ENCODE measurements at regions not wholly inside any gene's neighbourhood (a gene's known extent, or its start where the extent isn't known, plus 50 kb on each side); places are given as distances from the start of the nearest gene placed in this dataset.

DNA sequence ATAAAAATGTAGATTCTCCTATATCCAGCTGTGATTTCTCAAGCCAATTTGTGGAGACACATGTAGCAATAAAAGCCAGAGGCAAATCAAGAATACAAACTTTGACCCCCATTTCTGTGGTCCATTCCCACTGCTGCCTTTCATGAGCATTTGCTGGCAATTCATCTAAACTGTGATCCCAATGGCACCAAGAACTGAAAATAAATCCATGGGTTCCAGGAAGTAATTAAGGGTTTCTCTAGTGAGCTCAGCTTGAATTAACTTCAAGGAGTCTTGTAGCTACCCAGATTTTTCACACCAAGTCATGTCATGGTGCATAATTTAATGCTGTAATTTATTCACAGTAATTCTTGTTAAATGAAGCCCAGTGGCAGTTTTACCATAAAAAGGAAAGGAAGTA is 145.0 kb upstream of the SMC2 start:
- no peak for DNase-seq

DNA sequence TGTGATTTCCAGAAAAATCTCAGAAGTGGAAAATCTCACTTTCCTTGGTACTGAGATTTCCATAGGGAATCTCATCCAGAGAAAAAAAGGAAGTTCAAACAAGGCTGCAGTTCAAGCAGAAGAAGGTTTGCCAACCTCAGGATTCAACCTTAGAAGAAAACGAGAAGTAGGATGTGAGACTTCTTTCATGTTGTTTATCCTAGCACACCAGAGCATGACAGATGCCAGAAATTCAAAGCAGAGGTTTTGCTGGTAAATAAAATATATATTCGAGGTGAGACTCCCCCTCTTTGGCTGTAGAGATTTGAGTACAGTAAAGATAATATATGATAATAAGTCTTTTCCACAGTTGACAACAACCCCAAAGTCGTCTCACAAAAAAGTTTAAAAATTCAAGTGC is 116.9 kb upstream of the SMC2 start:
- no peak for DNase-seq

DNA sequence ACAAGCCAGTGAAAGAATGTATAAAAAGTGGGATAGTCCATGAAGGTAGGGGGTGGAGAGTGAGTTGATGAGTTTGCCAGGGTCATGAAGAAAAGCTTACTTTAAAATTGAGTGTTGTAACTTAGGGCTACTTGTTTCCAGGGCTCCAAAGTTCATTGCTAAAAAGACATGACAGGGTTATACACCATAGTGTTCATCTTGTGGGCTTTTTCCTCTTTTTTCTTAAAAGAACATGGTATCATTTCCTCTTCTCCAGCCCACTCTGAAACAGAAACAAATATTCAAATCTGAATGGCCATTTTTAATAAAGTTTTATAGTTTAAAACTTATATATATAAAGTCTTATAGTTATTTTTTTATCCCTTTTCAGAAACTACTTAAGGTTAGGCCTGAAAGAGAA is 115.7 kb upstream of the SMC2 start:
- no peak for DNase-seq

DNA sequence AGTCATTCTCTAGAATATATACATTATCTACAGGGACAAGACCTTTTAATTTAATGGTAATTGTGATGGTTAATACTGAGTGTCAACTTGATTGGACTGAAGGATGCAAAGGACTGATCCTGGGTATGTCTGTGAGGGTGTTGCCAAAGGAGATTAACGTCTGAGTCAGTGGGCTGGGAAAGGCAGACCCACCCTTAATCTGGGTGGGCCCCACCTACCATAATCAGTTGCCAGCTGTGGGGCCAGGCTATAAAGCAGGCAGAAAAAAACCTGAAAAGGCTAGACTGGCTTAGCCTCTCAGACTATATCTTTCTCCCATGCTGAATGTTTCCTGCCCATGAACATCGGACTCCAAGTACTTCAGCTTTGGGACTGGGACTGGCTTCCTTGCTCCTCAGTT is 112.2 kb upstream of the SMC2 start:
- no peak for DNase-seq

DNA sequence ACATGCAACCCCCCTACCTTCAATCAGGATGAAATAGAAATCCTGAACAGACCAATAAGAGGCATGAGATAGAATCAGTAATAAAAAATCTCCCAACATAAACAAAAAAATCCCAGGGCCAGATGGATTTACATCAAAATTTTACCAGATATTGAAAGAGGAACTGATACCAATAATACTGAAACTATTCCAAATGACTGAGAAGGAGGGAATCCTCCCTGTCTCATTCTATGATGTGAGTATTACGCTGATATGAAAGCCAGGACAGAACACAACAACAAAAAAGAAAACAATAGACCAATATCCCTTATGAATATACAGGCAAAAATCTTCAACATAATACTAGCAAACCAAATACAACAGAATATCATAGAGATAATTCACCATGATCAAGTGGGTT is 109.0 kb upstream of the SMC2 start:
- no peak for DNase-seq

DNA sequence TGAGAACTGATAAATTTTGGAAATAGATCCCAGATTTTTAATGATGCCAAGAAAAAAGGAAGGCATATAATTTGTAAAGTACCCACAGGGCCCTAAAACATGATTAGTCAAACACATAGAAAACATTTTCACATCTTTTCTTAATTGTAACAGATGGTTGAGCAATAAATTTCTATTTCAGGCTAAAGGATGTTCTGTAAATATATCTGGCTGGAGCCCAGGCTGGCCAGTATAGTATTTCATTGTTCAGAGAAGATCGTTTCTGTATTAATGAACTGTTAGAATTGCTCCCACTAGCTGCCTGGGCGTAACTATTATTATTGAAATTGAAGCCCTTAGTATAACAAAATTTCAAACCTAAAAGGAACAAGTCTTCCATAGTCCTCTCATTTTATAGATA is 105.3 kb upstream of the SMC2 start:
- DNase-seq: no peak

DNA sequence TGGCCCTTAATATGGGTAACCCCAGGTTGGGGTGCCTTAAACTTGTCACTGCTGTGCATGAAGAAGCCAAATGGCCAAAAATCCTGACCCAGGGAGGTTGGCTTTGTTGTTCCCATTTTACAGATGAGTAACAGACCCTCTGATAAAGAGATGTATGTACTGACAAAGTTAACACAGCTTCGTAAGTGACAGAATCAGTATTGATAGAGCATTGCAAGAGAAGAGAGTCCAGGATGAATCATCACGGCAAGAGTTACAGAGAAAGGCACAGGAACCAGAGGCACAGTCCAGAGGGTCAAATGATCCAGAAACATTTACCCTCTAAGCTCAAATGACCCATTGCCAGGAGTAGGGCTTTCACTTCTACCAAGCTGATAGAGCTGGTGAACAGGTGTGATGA is 103.8 kb upstream of the SMC2 start:
- DNase-seq: no peak

DNA sequence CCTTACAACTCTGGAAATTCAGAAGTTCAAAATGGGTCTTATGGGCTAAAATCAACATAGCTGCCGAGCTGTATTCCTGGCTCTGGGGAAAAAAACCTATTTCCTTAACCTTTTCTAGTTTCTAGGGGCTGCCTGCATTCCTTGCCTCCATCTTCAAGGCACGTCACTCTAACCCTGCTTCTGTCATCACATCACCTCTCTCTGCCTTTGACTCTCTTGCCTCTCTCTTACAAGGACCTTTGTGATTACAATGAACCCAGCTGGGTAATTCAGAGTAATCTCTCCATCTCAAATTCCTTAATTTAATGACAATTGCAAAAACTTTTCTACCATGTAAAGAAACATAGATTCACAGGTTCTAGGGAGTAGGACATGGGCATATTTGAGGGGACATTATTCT is 103.1 kb upstream of the SMC2 start:
- no peak for DNase-seq

DNA sequence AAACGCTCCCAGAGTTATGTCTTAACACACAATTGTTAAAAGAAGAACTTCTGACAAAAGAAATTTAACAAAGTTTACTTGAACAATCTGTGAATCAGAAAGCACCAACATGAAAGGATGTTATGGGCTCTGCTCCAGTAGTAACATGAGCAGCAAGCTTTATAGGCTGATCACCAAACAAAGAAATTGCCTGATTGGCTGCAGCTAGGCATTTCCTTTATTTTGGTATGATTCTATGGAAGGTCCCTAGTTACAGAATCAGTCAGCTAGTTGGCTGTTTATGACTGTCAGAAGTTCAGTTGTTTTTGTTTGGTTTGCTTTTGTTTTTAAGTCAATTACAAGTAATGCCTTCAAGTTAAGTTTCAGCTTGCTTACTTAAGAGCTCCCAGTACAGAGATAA is 102.4 kb upstream of the SMC2 start:
- DNase-seq: no peak

DNA sequence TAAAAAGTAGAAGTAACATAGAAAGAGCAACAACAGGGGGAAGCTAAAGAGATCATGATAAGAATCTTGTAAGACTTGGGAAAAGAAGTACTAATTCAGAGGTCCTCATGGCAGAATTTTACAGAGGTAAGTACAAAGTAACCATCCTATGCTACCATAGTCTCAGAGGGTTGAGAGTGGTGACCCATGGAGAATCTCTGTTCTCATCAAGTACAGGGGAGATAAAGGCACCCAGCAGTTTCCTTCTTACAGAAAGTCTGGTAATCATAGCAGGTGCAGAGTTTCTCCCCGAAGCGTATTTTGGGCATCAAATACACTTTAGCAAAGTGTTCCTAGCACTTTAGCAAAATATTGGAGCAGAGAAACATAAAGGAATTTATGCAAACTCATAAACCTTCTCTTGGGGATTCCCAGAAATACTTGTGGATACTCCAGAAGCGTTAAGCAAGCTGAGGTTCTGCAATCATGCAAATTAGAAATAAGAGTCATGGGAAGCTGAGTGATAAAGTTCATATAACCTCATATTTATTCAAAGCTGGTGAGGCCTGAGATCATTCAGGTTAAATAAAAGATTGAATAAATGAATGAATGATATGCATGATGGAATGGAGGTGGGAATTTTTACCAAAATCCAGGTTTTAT is 101.0 kb upstream of the SMC2 start:
- DNase-seq: no peak

DNA sequence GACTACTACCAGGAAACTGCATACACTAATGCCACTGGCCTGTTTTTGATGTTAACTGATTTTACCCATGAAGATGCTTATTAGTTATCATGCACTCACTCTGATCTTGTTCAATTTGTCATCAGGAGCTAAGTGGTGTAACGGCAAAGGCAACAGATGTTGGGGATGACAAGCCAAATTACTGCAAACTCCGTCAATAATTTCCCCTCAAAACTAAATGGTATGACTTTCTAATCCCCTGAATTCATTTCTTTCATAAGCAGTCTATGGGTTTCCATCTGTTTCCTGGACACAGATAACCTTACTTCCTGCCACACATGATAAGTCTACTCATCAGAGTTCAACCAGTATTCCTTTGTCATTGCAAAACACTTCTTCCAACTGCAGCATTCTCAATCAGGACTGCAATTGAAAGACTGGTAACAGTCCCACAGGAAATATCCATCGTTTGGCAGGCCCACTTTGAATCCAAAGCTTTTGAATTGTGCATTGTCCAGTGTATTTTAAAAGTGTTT is 96.2 kb upstream of the SMC2 start:
- no peak for DNase-seq

DNA sequence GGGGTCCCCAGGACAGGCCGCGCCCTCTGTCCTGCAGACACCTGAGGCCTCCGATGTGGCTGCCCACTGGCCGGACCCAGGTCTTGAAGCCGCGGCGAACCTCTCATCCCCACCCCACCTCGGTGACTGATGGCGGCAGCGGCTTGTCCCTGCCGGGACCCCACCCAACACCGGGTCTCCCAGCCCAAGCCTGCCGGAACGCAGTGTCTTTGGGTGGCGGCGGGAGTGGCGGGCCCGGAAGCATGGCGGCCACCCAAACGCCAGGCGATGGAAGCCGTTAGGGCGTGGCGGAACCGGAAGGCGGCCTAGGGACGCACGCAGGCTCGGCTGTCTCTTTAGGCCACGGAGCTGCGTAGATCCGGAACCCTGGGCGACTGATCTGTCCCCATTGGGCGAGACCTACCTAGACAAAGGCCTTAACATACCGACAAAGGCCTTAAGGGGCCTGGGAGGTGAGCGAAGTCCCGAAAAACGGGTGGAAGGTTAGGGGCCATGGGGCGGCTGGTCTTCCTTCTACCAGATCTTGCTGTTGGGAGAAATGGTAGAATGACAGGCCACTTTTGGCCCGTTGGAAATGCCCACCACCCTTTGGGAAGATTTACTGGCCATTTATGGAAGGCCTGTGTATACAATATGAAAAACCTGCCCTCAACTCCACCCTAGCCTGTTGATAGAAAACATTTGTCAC is 94.6 kb upstream of the SMC2 start:
- DNase-seq: no peak

DNA sequence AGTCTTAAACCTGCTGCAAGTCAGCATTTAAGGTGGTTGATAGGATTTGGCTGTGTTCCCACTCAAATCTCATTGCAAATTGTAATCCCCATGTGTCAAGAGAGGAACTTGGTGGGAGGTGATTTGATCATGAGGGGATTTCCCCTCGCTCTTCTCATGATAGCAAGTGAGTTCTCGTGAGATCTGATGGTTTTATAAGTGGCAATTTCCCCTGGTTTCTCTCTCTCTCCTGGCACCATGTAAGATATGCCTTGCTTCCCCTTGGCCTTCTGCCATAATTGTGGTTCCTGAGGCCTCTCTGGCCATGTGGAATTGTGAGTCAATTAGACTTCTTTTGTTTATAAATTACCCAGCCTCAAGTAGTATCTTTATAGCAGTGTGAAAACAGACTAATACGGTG is 84.3 kb upstream of the SMC2 start:
- no peak for DNase-seq

DNA sequence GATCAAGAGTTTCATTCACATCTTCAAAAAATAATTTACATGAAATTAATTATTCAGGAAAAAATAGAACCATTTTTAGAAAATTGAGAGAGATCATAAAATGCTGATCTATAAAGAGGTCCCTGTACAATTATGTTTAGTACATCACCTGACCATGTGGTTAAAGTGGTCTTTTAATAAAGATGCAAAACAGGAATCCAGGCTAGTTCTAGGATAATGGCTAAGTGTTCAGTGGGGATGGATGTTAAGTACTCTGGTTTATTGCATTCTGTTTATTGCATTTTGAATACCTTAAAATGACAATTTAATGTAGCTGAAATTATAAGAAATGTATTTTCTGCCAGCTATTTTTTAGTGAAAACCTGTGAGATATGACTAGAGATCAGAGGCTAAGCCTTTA is 72.0 kb upstream of the SMC2 start:
- DNase-seq: no peak

DNA sequence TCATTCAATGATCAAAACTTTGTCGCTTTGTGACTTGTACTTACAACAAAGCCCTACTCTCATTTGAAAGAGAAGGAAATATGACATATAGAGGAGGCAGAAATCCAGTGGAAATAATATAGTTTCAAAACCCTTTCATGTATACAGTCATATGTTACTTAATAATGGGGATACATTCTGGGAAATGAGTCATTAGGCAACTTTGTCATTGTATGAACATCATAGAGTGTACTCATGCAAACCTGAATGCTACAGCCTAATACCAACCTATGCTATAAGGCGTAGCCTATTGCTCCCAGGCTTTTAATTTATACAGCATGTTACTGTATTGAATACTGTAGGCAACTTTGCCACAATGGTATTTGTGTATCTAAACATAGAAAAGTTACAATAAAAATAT is 69.0 kb upstream of the SMC2 start:
- DNase-seq: no peak

DNA sequence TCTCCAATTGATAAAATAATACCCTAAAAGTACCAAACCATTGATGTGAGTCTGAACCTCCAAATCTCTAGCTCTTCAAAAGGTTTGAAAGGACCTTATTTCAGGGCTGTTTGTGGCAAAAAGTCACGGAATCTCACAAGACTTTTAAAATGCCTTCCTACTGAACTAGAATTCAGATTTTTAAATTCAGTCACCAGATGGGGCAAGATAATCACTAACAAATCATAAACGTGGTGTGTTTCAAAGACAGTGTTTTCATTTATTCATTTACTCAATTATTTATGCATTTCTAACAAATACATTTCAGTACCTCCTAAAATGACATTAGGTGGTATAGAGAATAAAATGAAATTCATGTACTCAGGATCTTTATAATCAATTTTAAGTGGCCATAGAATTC is 68.2 kb upstream of the SMC2 start:
- DNase-seq: no peak

DNA sequence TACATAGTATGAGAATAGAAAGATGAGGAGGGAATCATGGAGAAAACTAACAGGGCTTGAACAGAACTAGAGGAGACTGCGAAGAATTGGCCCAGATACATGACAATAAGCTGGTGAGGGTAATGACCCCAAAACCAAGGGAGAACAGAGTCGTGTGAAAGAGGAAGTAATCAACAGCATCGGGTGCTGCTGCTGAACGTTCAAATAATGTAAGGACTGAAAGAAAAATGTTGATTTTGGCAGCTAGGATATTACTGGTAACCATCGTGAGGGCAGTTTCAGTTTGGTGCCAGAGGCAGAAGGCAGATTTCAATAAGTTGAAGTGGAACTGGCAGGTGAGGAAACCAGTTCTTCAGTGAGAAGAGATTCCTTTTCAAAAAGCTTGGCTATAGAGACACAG is 66.8 kb upstream of the SMC2 start:
- DNase-seq: no peak

DNA sequence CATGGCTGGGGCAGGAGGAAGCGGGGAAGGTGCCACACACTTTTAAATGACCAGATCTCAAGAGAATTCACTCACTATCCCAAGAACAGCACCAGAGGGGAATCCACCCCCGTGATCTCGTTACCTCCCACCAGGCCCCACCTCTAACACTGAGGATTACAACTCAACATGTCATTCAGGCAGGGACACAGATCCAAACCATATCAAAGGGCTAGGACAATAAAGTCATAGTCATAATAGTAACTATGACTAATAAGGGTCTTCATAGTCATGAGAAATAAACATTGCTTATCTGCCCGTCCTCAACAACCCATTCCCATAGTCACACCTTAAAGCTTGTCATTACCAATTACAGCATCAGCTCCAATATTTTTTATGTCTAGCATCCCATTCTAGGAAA is 65.3 kb upstream of the SMC2 start:
- DNase-seq: no peak
